Peyer's patch (tissue), 4 donors: ENCODE measurements at regions not wholly inside any gene's neighbourhood (a gene's known extent, or its start where the extent isn't known, plus 50 kb on each side); places are given as distances from the start of the nearest gene placed in this dataset.

Source experiments
- POLR2A ChIP-seq, 2 donors: fragments of 450-650 bp; IDR thresholded peaks; one replicate each; pipeline ENCODE4 v1.5.1; 2017; ENCODE audit warnings: antibody characterized with exemption in 2 of 2, mild to moderate bottlenecking in 2 of 2, moderate library complexity in 2 of 2
- TF ChIP-seq, protein P1 (sequence below), 6 experiments: fragments of 450-650 bp in 4 of 6; fragments of 200-600 bp in 2 of 6; sonication (generic) in 1 of 6; IDR thresholded peaks; one replicate each; pipeline ENCODE4 v1.5.1; 2017 to 2019; ENCODE audit warnings: antibody characterized with exemption in 6 of 6, mild to moderate bottlenecking in 3 of 6, moderate library complexity in 1 of 6

DNA sequence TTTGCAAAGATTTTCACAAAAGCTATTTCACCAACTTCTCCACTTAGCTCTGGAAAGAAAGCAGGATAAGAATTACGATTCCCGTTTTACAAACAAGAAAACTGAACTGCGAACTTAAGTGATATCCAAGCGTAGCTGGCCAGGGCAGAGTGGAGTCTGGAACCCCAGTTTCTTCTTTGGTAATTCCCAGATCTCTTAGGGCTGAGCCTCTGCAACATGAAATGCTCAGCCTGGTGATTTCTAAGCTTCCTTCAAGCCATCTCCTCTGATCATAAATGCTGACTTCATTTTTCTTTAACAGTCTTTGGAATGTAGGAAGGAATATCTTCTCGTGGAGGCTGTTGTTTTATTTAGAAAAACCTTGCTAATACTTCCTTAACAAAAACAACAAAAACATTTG lies 620.0 kb downstream of the CCDC171 start:
- no peak for TF ChIP-seq POLR2A (IDR thresholded peaks at IDR 0.05)
- TF ChIP-seq, protein P1, sequence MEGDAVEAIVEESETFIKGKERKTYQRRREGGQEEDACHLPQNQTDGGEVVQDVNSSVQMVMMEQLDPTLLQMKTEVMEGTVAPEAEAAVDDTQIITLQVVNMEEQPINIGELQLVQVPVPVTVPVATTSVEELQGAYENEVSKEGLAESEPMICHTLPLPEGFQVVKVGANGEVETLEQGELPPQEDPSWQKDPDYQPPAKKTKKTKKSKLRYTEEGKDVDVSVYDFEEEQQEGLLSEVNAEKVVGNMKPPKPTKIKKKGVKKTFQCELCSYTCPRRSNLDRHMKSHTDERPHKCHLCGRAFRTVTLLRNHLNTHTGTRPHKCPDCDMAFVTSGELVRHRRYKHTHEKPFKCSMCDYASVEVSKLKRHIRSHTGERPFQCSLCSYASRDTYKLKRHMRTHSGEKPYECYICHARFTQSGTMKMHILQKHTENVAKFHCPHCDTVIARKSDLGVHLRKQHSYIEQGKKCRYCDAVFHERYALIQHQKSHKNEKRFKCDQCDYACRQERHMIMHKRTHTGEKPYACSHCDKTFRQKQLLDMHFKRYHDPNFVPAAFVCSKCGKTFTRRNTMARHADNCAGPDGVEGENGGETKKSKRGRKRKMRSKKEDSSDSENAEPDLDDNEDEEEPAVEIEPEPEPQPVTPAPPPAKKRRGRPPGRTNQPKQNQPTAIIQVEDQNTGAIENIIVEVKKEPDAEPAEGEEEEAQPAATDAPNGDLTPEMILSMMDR (IDR thresholded peaks at IDR 0.05) = no peak
